ENCODE measurements at regions not wholly inside any gene's neighbourhood (a gene's known extent, or its start where the extent isn't known, plus 50 kb on each side); places are given as distances from the start of the nearest gene placed in this dataset.

DNA sequence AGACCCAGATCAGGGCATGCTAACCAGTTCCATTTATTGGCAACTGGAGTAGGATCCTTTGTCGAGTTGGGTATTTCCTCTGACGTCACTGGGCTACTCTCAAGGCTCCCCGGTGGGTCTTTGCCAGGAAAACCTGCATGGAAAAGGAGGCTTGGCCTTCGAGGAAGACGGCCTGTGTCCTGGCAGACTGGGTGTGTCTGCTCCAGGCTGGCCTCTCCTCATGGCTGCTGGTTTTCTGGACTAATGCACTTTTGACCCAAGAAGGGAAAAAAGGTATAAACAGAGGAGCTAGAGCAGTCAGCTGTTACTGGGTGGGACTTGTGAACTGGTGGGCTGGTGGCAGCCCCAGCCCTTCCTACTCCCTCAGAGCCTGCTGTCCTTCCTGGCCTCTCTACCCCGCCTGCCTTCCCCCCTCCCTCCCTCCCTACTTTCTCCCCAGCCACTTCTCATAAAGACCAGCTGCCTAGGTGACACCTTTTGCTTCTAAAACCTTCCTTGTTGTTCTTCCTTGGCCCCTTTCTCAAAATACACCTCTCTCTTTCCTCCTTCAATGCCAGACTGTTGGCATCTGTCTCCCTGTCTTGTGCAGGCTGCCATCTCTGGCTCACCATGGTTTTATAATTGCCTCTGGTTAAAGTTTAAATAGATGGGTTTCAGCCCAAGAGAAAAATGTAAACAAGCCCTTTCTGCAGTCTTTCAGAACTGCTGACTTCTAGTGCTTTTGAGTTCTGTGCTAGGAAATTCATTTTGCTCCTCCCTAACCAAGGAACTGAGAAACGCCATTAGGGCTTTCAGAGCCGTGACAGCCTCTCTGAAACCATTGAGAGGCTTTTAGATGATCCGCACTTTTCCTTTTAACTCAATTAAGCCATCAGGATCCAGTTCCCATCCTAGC lies 101.8 kb upstream of the MKLN1 start:
- TF ChIP-seq, protein P1, sequence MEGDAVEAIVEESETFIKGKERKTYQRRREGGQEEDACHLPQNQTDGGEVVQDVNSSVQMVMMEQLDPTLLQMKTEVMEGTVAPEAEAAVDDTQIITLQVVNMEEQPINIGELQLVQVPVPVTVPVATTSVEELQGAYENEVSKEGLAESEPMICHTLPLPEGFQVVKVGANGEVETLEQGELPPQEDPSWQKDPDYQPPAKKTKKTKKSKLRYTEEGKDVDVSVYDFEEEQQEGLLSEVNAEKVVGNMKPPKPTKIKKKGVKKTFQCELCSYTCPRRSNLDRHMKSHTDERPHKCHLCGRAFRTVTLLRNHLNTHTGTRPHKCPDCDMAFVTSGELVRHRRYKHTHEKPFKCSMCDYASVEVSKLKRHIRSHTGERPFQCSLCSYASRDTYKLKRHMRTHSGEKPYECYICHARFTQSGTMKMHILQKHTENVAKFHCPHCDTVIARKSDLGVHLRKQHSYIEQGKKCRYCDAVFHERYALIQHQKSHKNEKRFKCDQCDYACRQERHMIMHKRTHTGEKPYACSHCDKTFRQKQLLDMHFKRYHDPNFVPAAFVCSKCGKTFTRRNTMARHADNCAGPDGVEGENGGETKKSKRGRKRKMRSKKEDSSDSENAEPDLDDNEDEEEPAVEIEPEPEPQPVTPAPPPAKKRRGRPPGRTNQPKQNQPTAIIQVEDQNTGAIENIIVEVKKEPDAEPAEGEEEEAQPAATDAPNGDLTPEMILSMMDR (IDR thresholded peaks at IDR 0.05): no peak
- no peak for TF ChIP-seq POLR2A (IDR thresholded peaks at IDR 0.05)

Data from testis (tissue), 2 donors.